MV-4-11 (cell line): ENCODE measurements at regions not wholly inside any gene's neighbourhood (a gene's known extent, or its start where the extent isn't known, plus 50 kb on each side); places are given as distances from the start of the nearest gene placed in this dataset.

Experiments
- DNase-seq: peaks from one replicate; lab custom pipeline; 2025; lab: John Stamatoyannopoulos, UW

- no peak for DNase-seq
These were observed 141.5 kb upstream of the PABPC4L start for GRCh38 chr4:134343081-134343480.

DNA sequence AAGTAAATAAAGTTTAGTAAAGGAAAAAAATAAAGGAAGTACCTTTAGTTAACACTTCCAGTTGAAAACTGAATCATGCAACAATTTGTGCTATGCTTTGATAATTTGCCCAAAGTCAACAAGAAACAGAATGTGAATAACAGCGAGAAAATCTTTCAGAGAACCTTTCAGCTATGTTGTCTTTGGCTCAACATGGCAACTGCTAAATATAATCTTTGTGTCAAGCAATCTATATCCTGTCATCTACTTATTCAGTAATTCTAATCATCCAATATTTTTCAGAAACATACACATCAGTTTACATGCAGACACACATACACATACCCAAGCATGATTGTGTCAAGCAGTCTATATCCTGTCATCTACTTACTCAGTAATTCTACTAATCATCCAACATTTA lies 136.0 kb upstream of the PABPC4L start:
- DNase-seq, result no peak

GRCh38 chr4:134328741-134329140 lies 127.2 kb upstream of the PABPC4L start:
- no peak for DNase-seq

GRCh38 chr4:134327274-134328122 lies 125.9 kb upstream of the PABPC4L start:
- DNase-seq, result no peak

- DNase-seq, result no peak
These were observed 125.3 kb upstream of the PABPC4L start for GRCh38 chr4:134326866-134327265.

DNA sequence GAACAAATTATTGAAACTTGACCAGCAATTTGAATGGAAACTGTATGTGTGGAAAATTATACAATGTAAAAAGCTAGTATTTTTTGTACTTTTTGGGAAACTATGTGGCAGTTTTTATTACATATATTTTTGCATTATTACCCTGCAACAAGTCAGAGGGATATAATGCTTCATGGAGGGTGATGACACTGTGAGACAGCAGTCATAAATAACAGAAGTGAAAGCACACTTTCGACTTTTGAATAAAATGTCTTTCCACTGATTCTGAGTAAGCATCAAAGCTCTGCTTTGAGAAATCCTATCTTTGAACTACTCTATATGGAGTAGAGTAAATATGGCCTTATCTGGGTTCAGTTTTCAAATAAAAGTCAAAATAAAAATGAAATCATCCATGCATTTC lies 122.6 kb upstream of the PABPC4L start:
- DNase-seq, result no peak

DNA sequence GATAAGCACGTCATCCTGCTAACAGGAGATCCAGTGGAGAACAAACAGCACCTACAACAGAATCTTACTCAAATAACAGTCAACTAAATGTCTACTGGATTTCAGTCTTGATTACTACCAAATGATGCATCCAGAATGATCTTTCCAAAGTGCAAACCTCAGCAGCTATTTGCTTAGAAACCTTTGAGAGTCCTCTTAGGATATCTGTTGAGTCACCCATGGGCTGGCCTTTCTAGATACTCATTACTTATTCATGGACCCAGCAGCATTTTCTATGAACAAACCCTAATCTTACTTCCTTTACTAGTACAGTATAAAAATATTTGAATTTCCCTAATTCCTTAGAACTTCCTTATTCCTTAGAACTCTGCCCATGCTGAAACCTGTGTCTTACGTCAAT lies 118.5 kb upstream of the PABPC4L start:
- DNase-seq, result no peak

GRCh38 chr4:134313591-134313990 lies 112.0 kb upstream of the PABPC4L start:
- no peak for DNase-seq

GRCh38 chr4:134309715-134310114 lies 108.1 kb upstream of the PABPC4L start:
- no peak for DNase-seq

DNA sequence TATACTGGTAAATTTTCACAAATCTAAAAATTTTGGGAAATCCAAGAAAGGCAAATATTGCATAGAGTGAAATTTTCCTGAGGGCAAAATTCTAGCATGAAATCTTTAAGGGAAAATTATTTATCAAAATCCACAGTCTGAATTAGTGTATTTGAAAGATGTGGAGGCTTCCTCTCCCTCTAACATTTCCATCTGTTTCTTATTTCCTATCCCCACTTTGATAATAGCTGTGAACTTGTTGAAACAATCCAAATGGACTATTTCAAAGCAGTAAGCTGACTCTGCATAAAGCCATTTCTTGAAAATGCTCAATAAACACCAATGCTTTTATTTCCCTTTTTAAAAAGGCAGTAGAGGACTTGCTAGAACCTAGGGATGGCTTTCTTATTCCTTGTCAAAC lies 107.3 kb upstream of the PABPC4L start:
- DNase-seq, result no peak

DNA sequence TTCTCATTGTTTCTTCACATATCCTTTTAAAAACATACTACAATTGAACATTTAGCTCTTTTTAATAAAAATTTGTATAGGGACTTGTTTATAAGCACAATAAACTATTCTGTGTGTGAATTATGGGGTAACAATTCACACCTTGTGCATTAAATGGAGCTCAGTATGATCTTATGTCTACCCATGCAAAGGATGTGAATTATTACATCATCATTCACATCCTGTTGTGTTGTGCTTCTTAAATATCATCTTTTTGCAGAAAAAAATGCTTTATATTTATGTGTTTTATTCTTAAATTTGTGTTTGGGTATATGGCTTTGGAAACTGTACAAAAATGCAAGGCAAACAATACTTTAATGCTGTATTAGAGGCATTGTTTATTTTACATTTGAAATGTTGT lies 96.7 kb upstream of the PABPC4L start:
- no peak for DNase-seq

GRCh38 chr4:134297765-134298164 lies 96.2 kb upstream of the PABPC4L start:
- no peak for DNase-seq

DNA sequence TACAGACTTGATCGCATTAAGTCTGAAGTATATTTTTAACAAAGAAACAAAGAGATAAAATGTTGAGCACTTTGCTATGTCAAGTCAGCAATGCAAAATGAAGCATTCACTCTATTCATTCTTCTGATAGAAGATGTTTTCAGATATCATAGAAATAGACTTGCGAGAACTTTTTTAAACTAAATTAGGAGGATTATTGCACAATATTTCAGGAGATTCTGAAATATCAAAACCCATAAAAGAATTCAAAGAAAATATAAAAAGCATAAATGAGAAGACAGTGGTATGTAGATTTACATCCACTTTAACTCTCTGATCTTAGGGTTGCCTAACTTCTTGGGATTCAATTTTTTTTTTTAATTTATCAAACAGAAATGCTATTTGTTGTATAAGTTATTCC lies 81.1 kb upstream of the PABPC4L start:
- DNase-seq, result no peak

DNA sequence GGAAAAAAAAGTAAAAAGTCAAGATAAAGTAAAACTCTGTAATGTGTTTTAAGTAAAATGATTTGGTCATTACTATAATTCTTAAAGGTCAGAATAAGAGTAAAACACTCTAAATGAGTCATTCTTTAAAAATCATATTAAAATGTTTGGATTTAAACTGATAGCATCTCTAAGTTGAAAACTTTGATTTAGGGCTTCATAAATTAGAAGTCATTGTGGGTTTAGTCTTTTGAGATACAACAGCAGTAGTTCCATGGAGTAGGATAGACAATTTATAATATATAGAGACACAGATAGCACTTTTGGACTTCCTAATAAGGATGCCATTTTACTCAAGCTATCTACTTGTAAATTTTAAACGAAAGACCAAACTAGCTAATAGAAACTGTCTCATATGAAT lies 77.1 kb upstream of the PABPC4L start:
- no peak for DNase-seq

DNA sequence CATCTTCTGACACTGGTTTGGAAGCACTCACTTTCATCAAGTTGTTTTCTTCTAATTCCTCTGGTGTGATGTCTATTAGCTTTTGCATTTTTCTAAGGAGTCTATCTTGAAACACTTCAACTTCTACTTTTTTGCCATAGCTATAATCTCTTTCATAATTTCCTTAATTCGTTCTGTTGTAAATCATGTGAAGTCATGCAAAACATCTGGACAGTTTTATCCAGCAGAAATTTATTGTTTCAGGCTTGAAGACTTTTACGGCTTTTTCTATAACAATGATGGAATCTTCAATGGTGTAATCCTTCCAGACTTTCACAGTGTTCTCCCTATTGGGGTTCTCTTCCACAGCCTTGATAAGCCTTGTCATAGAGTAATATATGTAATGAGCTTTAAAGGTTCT lies 74.9 kb upstream of the PABPC4L start:
- DNase-seq, result no peak

DNA sequence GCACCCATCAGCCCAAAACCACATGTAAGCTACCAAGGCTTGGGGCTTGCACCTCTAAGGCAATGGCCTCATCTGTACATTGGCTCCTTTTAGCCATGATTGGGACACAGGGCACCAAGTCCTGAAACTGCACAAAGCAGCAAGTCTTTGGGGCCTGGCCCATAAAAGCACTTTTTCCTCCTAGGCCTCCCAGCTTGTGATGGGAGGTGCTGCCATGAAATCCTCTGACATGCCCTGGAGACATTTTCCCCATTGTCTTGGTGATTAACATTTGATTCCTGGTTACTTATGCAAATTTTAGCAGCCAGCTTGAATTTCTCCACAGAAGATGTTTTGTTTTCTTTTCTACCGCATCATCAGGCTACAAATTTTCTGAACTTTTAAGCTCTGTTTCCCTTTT lies 58.5 kb upstream of the PABPC4L start:
- DNase-seq, result no peak
